IMR-90 (cell line): ENCODE measurements at regions not wholly inside any gene's neighbourhood (a gene's known extent, or its start where the extent isn't known, plus 50 kb on each side); places are given as distances from the start of the nearest gene placed in this dataset.

Experiments used
- ATAC-seq: fragments of 200-7000 bp; cut with Tn5 transposase; 2 replicates; pipeline ENCODE4 v1.9.1; 2020; ENCODE audit warnings: low read depth, mild to moderate bottlenecking, moderate library complexity
- BruUV-seq: library from RNA; stranded (reverse); fragments of 400-500 nt; replicated peaks from 2 replicates; lab custom pipeline; 2021; lab: Mats Ljungman, UMichigan
- CTCF ChIA-PET: fragments of 300-600 bp; formaldehyde crosslinking; extraction: SDS; loops from one replicate; lab custom pipeline; 2021; ENCODE audit warnings: antibody characterized with exemption; lab: Yijun Ruan, JAX
- POLR2A ChIA-PET: fragments of 300-600 bp; sonication (Branson Sonifier 250); formaldehyde crosslinking; loops from one replicate; lab custom pipeline; 2022; ENCODE audit warnings: antibody characterized with exemption; ENCODE audit not compliant: unreplicated experiment; lab: Charles Lee
- DNase-seq: peaks from one replicate; pipeline ENCODE4 v3.0.0; 2013
- H2AFZ ChIP-seq: replicated peaks from 2 replicates; pipeline ENCODE3; 2013; ENCODE audit warnings: low read length, mild to moderate bottlenecking; ENCODE audit not compliant: poor library complexity
- H2AK5ac ChIP-seq: 2 replicates; pipeline ENCODE4 v1.6.1; 2013; ENCODE audit warnings: low read depth, low read length, inconsistent platforms
- H2AK9ac ChIP-seq: replicated peaks from 2 replicates; pipeline ENCODE3; 2013; ENCODE audit warnings: mild to moderate bottlenecking, low read depth, low read length, moderate library complexity; ENCODE audit not compliant: poor library complexity
- H2BK120ac ChIP-seq: 2 replicates; pipeline ENCODE4 v1.6.1; 2013; ENCODE audit warnings: low read depth, low read length, inconsistent platforms
- H2BK15ac ChIP-seq: 3 replicates; pipeline ENCODE4 v1.6.1; 2013; ENCODE audit warnings: low read depth, low read length, inconsistent platforms
- H2BK20ac ChIP-seq: 2 replicates; pipeline ENCODE4 v1.6.1; 2013; ENCODE audit warnings: low read depth, mild to moderate bottlenecking, inconsistent platforms, low read length, moderate library complexity
- H2BK5ac ChIP-seq: 2 replicates; pipeline ENCODE4 v1.6.1; 2013; ENCODE audit warnings: mild to moderate bottlenecking, low read depth, low read length, inconsistent platforms; ENCODE audit not compliant: poor library complexity, severe bottlenecking
- H3K14ac ChIP-seq: replicated peaks from 2 replicates; pipeline ENCODE4 v1.6.1; 2013; ENCODE audit warnings: low read depth, low read length, inconsistent platforms
- H3K18ac ChIP-seq: 2 replicates; pipeline ENCODE4 v1.6.1; 2013; ENCODE audit warnings: low read depth, low read length, control low read depth
- H3K23ac ChIP-seq: 2 replicates; pipeline ENCODE4 v1.6.1; 2013; ENCODE audit warnings: low read depth, low read length, inconsistent platforms
- H3K27ac ChIP-seq: 2 replicates; pipeline ENCODE4 v1.5.1; 2013; ENCODE audit warnings: mild to moderate bottlenecking, control low read depth, low read length; ENCODE audit not compliant: insufficient read depth
- H3K27me3 ChIP-seq: 2 replicates; pipeline ENCODE4 v1.6.1; 2013; ENCODE audit warnings: low read length; ENCODE audit not compliant: control insufficient read depth, insufficient read depth
- H3K36me3 ChIP-seq: 2 replicates; pipeline ENCODE4 v1.6.1; 2013; ENCODE audit warnings: low read length, mixed read lengths; ENCODE audit not compliant: control insufficient read depth, insufficient read depth
- H3K4ac ChIP-seq: 2 replicates; pipeline ENCODE4 v1.6.1; 2013; ENCODE audit warnings: low read depth, low read length, inconsistent platforms
- H3K4me1 ChIP-seq: 2 replicates; pipeline ENCODE4 v1.6.1; 2013; ENCODE audit warnings: low read length, mixed read lengths; ENCODE audit not compliant: control insufficient read depth, insufficient read depth
- H3K4me2 ChIP-seq: 2 replicates; pipeline ENCODE4 v1.6.1; 2013; ENCODE audit warnings: low read depth, mild to moderate bottlenecking, control low read depth, low read length, moderate library complexity
- H3K4me3 ChIP-seq: 2 replicates; pipeline ENCODE4 v1.5.1; 2013; ENCODE audit warnings: low read depth, mild to moderate bottlenecking, control low read depth, low read length, moderate library complexity; ENCODE audit not compliant: insufficient read depth
- H3K56ac ChIP-seq: 2 replicates; pipeline ENCODE4 v1.6.1; 2013; ENCODE audit warnings: low read length, inconsistent platforms; ENCODE audit not compliant: insufficient read depth; ENCODE audit errors: extremely low read depth
- H3K79me1 ChIP-seq, 2 experiments: 2 replicates each; pipeline ENCODE4 v1.6.1; 2013; ENCODE audit warnings: low read length in 2 of 2, inconsistent platforms in 1 of 2, low read depth in 1 of 2
- H3K9ac ChIP-seq: 2 replicates; pipeline ENCODE4 v1.6.1; 2013; ENCODE audit warnings: low read depth, low read length, control low read depth
- H3K9me1 ChIP-seq: 2 replicates; pipeline ENCODE4 v1.6.1; 2013; ENCODE audit warnings: low read length, inconsistent platforms; ENCODE audit not compliant: insufficient read depth
- H3K9me3 ChIP-seq: 2 replicates; pipeline ENCODE4 v1.6.1; 2013; ENCODE audit warnings: low read length; ENCODE audit not compliant: control insufficient read depth, insufficient read depth
- H4K20me1 ChIP-seq: 2 replicates; pipeline ENCODE4 v1.6.1; 2013; ENCODE audit warnings: low read length, inconsistent platforms; ENCODE audit not compliant: insufficient read depth
- H4K5ac ChIP-seq: 2 replicates; pipeline ENCODE4 v1.6.1; 2013; ENCODE audit warnings: mild to moderate bottlenecking, low read depth, low read length, control low read depth
- H4K8ac ChIP-seq, 2 experiments: 2 replicates each; pipeline ENCODE4 v1.6.1; 2013; ENCODE audit warnings: low read depth in 2 of 2, low read length in 2 of 2, control low read depth in 1 of 2, inconsistent platforms in 1 of 2
- H4K91ac ChIP-seq: 2 replicates; pipeline ENCODE4 v1.6.1; 2013; ENCODE audit warnings: low read depth, low read length, inconsistent platforms; ENCODE audit not compliant: insufficient read depth
- BHLHE40 ChIP-seq: fragments of 150-350 bp; IDR thresholded peaks from 2 replicates; pipeline ENCODE4 v1.6.1; 2016; ENCODE audit warnings: mild to moderate bottlenecking, low read depth, low read length
- CEBPB ChIP-seq: IDR thresholded peaks from 2 replicates; pipeline ENCODE4 v1.6.1; 2012; ENCODE audit warnings: low read depth, low read length, improper control_type of control experiment
- MAZ ChIP-seq: IDR thresholded peaks from 2 replicates; pipeline ENCODE4 v1.6.1; 2012; ENCODE audit warnings: low read depth, mild to moderate bottlenecking, low read length, improper control_type of control experiment, moderate library complexity, borderline replicate concordance
- MXI1 ChIP-seq: IDR thresholded peaks from 2 replicates; pipeline ENCODE4 v1.6.1; 2012; ENCODE audit warnings: low read depth, mild to moderate bottlenecking, low read length, moderate library complexity, borderline replicate concordance
- NFE2L2 ChIP-seq: fragments of 150-350 bp; IDR thresholded peaks from 2 replicates; pipeline ENCODE4 v1.6.1; 2016; ENCODE audit warnings: low read depth, mild to moderate bottlenecking, low read length
- POLR2A ChIP-seq: IDR thresholded peaks from 2 replicates; pipeline ENCODE4 v1.6.1; 2012; ENCODE audit warnings: mild to moderate bottlenecking, low read depth, low read length
- RAD21 ChIP-seq: IDR thresholded peaks from 2 replicates; pipeline ENCODE4 v1.6.1; 2012; ENCODE audit warnings: low read length, improper control_type of control experiment
- RCOR1 ChIP-seq: IDR thresholded peaks from 2 replicates; pipeline ENCODE4 v1.6.1; 2012; ENCODE audit warnings: mild to moderate bottlenecking, low read length, improper control_type of control experiment; ENCODE audit not compliant: insufficient replicate concordance
- RFX5 ChIP-seq: IDR thresholded peaks from 2 replicates; pipeline ENCODE4 v1.8.0; 2012; ENCODE audit warnings: low read depth, mild to moderate bottlenecking, low read length, moderate library complexity
- SMC3 ChIP-seq: fragments of 150-350 bp; IDR thresholded peaks from 2 replicates; pipeline ENCODE4 v1.6.1; 2016; ENCODE audit warnings: low read depth, mild to moderate bottlenecking, antibody characterized with exemption, low read length, moderate library complexity
- USF2 ChIP-seq: fragments of 150-350 bp; IDR thresholded peaks from 2 replicates; pipeline ENCODE4 v1.6.1; 2017; ENCODE audit warnings: mild to moderate bottlenecking, antibody characterized with exemption, low read length, low read depth
- WGBS, 2 experiments: methylation state at CpG; one replicate each; pipeline versions ENCODE4 v1.1.5 to v1.1.7; 2013; ENCODE audit warnings: missing lambda C conversion rate in 2 of 2; ENCODE audit not compliant: insufficient read length in 1 of 2; ENCODE audit errors: extremely low coverage in 2 of 2; 5-methylcytosine and 5-hydroxymethylcytosine counted together
- dilution Hi-C: fragments of 300-500 bp; cut with HindIII; formaldehyde crosslinking; loops from one replicate; pipeline ENCODE4 v1.14.3; 2018; ENCODE audit warnings: low sequenced_read_pairs; ENCODE audit not compliant: unreplicated experiment
- in situ Hi-C: fragments of 300-500 bp; cut with MboI; formaldehyde crosslinking; loops from 3 replicates; pipeline ENCODE4 v1.14.3; 2019; ENCODE audit warnings: low sequenced_read_pairs, inconsistent platforms, mixed read lengths
- intact Hi-C: fragments of 100-400 bp; cut with micrococcal nuclease; formaldehyde crosslinking; loops from 2 replicates; pipeline ENCODE4 v1.10.0; 2022
- TF ChIP-seq, protein P1 (sequence below): conservative IDR thresholded peaks from 2 replicates; pipeline ENCODE4 v1.5.1; 2012; ENCODE audit warnings: mild to moderate bottlenecking, low read depth, low read length, improper control_type of control experiment

GRCh38 chr5:2180456-2180855, 297.7 kb upstream of the IRX4 start:
- in situ Hi-C loops (no loop called here), intact Hi-C loops (no loop called here)
- ATAC-seq: no peak

More at GRCh38 chr5:2180456-2180855, 297.7 kb upstream of the IRX4 start:
- Histone ChIP-seq H2AK5ac (no peak overlapping the region), H3K4me3 (no peak overlapping the region), H3K56ac (no peak overlapping the region), H3K9me3 (peaks cover 41% of the 10 kb centered on the region), H3K4me1 (no peaks in the 10 kb centered on the region), H3K23ac (no peak overlapping the region), H2AK9ac (no peak overlapping the region), H3K9ac (no peak overlapping the region), H3K27me3 (no peaks in the 10 kb centered on the region), H3K4ac (no peak overlapping the region), H3K79me1 (no peaks in the 10 kb centered on the region), H3K27ac (no peak overlapping the region), H2BK20ac (no peak overlapping the region), H3K9me1 (no peaks in the 10 kb centered on the region), H2BK15ac (no peak overlapping the region), H4K5ac (no peak overlapping the region), H4K20me1 (no peaks in the 10 kb centered on the region), H2AFZ (no peak overlapping the region), H3K36me3 (no peaks in the 10 kb centered on the region), H3K4me2 (no peak overlapping the region), H2BK5ac (no peak overlapping the region), H3K18ac (no peak overlapping the region), H4K91ac (no peak overlapping the region), H3K14ac (no peak overlapping the region), H4K8ac (no peak overlapping the region), H2BK120ac (no peak overlapping the region)
- DNase-seq: no peak
- ChIA-PET CTCF (interaction anchor here (0.7 kb wide), 1 partner anchor 59 kb away, joined by 3 read pairs; no protein-coding TSS in a partner anchor), POLR2A (no interaction called here)
- dilution Hi-C loops: no loop called here
- TF ChIP-seq CEBPB: no peak
- no peak for TF ChIP-seq RCOR1
- no peak for TF ChIP-seq MXI1
- no peak for TF ChIP-seq BHLHE40
- TF ChIP-seq RFX5: no peak
- TF ChIP-seq NFE2L2: no peak
- no peak for TF ChIP-seq RAD21
- TF ChIP-seq, protein P1, sequence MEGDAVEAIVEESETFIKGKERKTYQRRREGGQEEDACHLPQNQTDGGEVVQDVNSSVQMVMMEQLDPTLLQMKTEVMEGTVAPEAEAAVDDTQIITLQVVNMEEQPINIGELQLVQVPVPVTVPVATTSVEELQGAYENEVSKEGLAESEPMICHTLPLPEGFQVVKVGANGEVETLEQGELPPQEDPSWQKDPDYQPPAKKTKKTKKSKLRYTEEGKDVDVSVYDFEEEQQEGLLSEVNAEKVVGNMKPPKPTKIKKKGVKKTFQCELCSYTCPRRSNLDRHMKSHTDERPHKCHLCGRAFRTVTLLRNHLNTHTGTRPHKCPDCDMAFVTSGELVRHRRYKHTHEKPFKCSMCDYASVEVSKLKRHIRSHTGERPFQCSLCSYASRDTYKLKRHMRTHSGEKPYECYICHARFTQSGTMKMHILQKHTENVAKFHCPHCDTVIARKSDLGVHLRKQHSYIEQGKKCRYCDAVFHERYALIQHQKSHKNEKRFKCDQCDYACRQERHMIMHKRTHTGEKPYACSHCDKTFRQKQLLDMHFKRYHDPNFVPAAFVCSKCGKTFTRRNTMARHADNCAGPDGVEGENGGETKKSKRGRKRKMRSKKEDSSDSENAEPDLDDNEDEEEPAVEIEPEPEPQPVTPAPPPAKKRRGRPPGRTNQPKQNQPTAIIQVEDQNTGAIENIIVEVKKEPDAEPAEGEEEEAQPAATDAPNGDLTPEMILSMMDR: no peak
- no peak for TF ChIP-seq SMC3
- TF ChIP-seq USF2: no peak
- no peak for TF ChIP-seq MAZ
- no peak for TF ChIP-seq POLR2A
- no TSS peak for BruUV-seq
- WGBS, 2 experiments: 73% methylated on average over 9 of the region's 17 CpGs; no CpG with 5 or more reads in 1 of the 2 experiments
